ENCODE measurements at regions not wholly inside any gene's neighbourhood (a gene's known extent, or its start where the extent isn't known, plus 50 kb on each side); places are given as distances from the start of the nearest gene placed in this dataset.
"Not testable (repeated sequence)": the region's sequence is repeated elsewhere in the genome, so short reads cannot be mapped to it uniquely, and the experiment has no call there.

- in situ Hi-C loops (cut with HindIII; ENCODE audit: low pct_unique_long_range_greater_than_20kb, low sequenced_read_pairs); DNase-seq (ENCODE audit: low read depth, low spot score): not testable (repeated sequence)
Observed at GRCh38 chr13:86253497-86253896, 454.3 kb upstream of the SLITRK6 start.

GRCh38 chr13:86255820-86256219 lies 456.6 kb upstream of the SLITRK6 start:
- DNase-seq (ENCODE audit: low read depth, low spot score); in situ Hi-C loops (cut with HindIII; ENCODE audit: low pct_unique_long_range_greater_than_20kb, low sequenced_read_pairs): not testable (repeated sequence)

GRCh38 chr13:86269511-86269910 lies 470.3 kb upstream of the SLITRK6 start:
- DNase-seq (ENCODE audit: low read depth, low spot score) = no peak
- in situ Hi-C loops (cut with HindIII; ENCODE audit: low pct_unique_long_range_greater_than_20kb, low sequenced_read_pairs) = no loop called here

GRCh38 chr13:86282442-86282841 lies 483.2 kb upstream of the SLITRK6 start:
- in situ Hi-C loops (cut with HindIII; ENCODE audit: low pct_unique_long_range_greater_than_20kb, low sequenced_read_pairs) = no loop called here
- peak; percentile 36 for DNase-seq (ENCODE audit: low read depth, low spot score)

GRCh38 chr13:86283031-86283430 lies 483.8 kb upstream of the SLITRK6 start:
- in situ Hi-C loops (cut with HindIII; ENCODE audit: low pct_unique_long_range_greater_than_20kb, low sequenced_read_pairs) = no loop called here
- no peak for DNase-seq (ENCODE audit: low read depth, low spot score)

GRCh38 chr13:86298725-86299124 lies 499.5 kb upstream of the SLITRK6 start:
- in situ Hi-C loops (cut with HindIII; ENCODE audit: low pct_unique_long_range_greater_than_20kb, low sequenced_read_pairs) = no loop called here
- no peak for DNase-seq (ENCODE audit: low read depth, low spot score)

- in situ Hi-C loops (cut with HindIII; ENCODE audit: low pct_unique_long_range_greater_than_20kb, low sequenced_read_pairs) = no loop called here
- no peak for DNase-seq (ENCODE audit: low read depth, low spot score)
Observed at GRCh38 chr13:86299128-86299527, 499.9 kb upstream of the SLITRK6 start.

- in situ Hi-C loops (cut with HindIII; ENCODE audit: low pct_unique_long_range_greater_than_20kb, low sequenced_read_pairs) = no loop called here
- DNase-seq (ENCODE audit: low read depth, low spot score) = no peak
Observed at GRCh38 chr13:86309881-86310280, 510.7 kb upstream of the SLITRK6 start.

GRCh38 chr13:86313421-86313820 lies 514.2 kb upstream of the SLITRK6 start:
- in situ Hi-C loops (cut with HindIII; ENCODE audit: low pct_unique_long_range_greater_than_20kb, low sequenced_read_pairs) = no loop called here
- no peak for DNase-seq (ENCODE audit: low read depth, low spot score)

- in situ Hi-C loops (cut with HindIII; ENCODE audit: low pct_unique_long_range_greater_than_20kb, low sequenced_read_pairs) = no loop called here
- DNase-seq (ENCODE audit: low read depth, low spot score) = no peak
Observed at GRCh38 chr13:86318450-86318849, 519.2 kb upstream of the SLITRK6 start.

- in situ Hi-C loops (cut with HindIII; ENCODE audit: low pct_unique_long_range_greater_than_20kb, low sequenced_read_pairs) = no loop called here
- no peak for DNase-seq (ENCODE audit: low read depth, low spot score)
Observed at GRCh38 chr13:86324191-86324590, 525.0 kb upstream of the SLITRK6 start.

- in situ Hi-C loops (cut with HindIII; ENCODE audit: low pct_unique_long_range_greater_than_20kb, low sequenced_read_pairs) = no loop called here
Observed at GRCh38 chr13:86355301-86355700, 556.1 kb upstream of the SLITRK6 start.

GRCh38 chr13:86357106-86357505 lies 557.9 kb upstream of the SLITRK6 start:
- in situ Hi-C loops (cut with HindIII; ENCODE audit: low pct_unique_long_range_greater_than_20kb, low sequenced_read_pairs) = no loop called here
- no peak for DNase-seq (ENCODE audit: low read depth, low spot score)

More at GRCh38 chr13:86355301-86355700, 556.1 kb upstream of the SLITRK6 start:
- no peak for DNase-seq (ENCODE audit: low read depth, low spot score)

- in situ Hi-C loops (cut with HindIII; ENCODE audit: low pct_unique_long_range_greater_than_20kb, low sequenced_read_pairs); DNase-seq (ENCODE audit: low read depth, low spot score): not testable (repeated sequence)
Observed at GRCh38 chr13:86363749-86364148, 564.5 kb upstream of the SLITRK6 start.

- no peak for DNase-seq (ENCODE audit: low read depth, low spot score)
- in situ Hi-C loops (cut with HindIII; ENCODE audit: low pct_unique_long_range_greater_than_20kb, low sequenced_read_pairs) = no loop called here
Observed at GRCh38 chr13:86368924-86369323, 569.7 kb upstream of the SLITRK6 start.

- in situ Hi-C loops (cut with HindIII; ENCODE audit: low pct_unique_long_range_greater_than_20kb, low sequenced_read_pairs) = no loop called here
- DNase-seq (ENCODE audit: low read depth, low spot score) = no peak
Observed at GRCh38 chr13:86377451-86377850, 578.2 kb upstream of the SLITRK6 start.

- in situ Hi-C loops (cut with HindIII; ENCODE audit: low pct_unique_long_range_greater_than_20kb, low sequenced_read_pairs) = no loop called here
Observed at GRCh38 chr13:86378628-86379027, 579.4 kb upstream of the SLITRK6 start.

GRCh38 chr13:86383151-86383550 lies 583.9 kb upstream of the SLITRK6 start:
- DNase-seq (ENCODE audit: low read depth, low spot score) = no peak
- in situ Hi-C loops (cut with HindIII; ENCODE audit: low pct_unique_long_range_greater_than_20kb, low sequenced_read_pairs) = no loop called here

More at GRCh38 chr13:86378628-86379027, 579.4 kb upstream of the SLITRK6 start:
- no peak for DNase-seq (ENCODE audit: low read depth, low spot score)

- DNase-seq (ENCODE audit: low read depth, low spot score) = no peak
- in situ Hi-C loops (cut with HindIII; ENCODE audit: low pct_unique_long_range_greater_than_20kb, low sequenced_read_pairs) = no loop called here
Observed at GRCh38 chr13:86383561-86383960, 584.3 kb upstream of the SLITRK6 start.

- in situ Hi-C loops (cut with HindIII; ENCODE audit: low pct_unique_long_range_greater_than_20kb, low sequenced_read_pairs) = no loop called here
Observed at GRCh38 chr13:86397635-86398034, 598.4 kb upstream of the SLITRK6 start.

More at GRCh38 chr13:86397635-86398034, 598.4 kb upstream of the SLITRK6 start:
- no peak for DNase-seq (ENCODE audit: low read depth, low spot score)
